Neuronal stem cell (in vitro differentiated cells): ENCODE measurements at regions not wholly inside any gene's neighbourhood (a gene's known extent, or its start where the extent isn't known, plus 50 kb on each side); places are given as distances from the start of the nearest gene placed in this dataset.
A peak's percentile ranks its signal among the peaks of the same experiment; 100 is the strongest.

Experiments
- DNase-seq: peaks from one replicate; pipeline ENCODE4 v3.0.0-alpha.2; 2013; ENCODE audit warnings: low spot score
- H2AFZ ChIP-seq: one replicate; pipeline ENCODE4 v1.6.1; 2013; ENCODE audit warnings: mild to moderate bottlenecking, low read length, inconsistent platforms
- H2AK5ac ChIP-seq: 2 replicates; pipeline ENCODE4 v1.6.1; 2013; ENCODE audit warnings: low read depth, mild to moderate bottlenecking, inconsistent platforms, low read length, moderate library complexity, mixed read lengths
- H2BK120ac ChIP-seq: 2 replicates; pipeline ENCODE4 v1.6.1; 2013; ENCODE audit warnings: low read depth, mild to moderate bottlenecking, inconsistent platforms, low read length, moderate library complexity, mixed read lengths
- H2BK12ac ChIP-seq: one replicate; pipeline ENCODE4 v1.6.1; 2013; ENCODE audit warnings: low read length, inconsistent platforms
- H2BK15ac ChIP-seq: 2 replicates; pipeline ENCODE4 v1.6.1; 2013; ENCODE audit warnings: mild to moderate bottlenecking, low read length, inconsistent platforms, mixed read lengths
- H2BK5ac ChIP-seq: one replicate; pipeline ENCODE4 v1.6.1; 2013; ENCODE audit warnings: inconsistent platforms, mild to moderate bottlenecking, low read length, moderate library complexity
- H3K14ac ChIP-seq: one replicate; pipeline ENCODE4 v1.6.1; 2013; ENCODE audit warnings: low read length, inconsistent platforms
- H3K18ac ChIP-seq: 2 replicates; pipeline ENCODE4 v1.6.1; 2013; ENCODE audit warnings: low read length, inconsistent platforms
- H3K23ac ChIP-seq: 2 replicates; pipeline ENCODE4 v1.6.1; 2013; ENCODE audit warnings: low read depth, mild to moderate bottlenecking, mixed read lengths, low read length, inconsistent platforms; ENCODE audit not compliant: poor library complexity
- H3K27ac ChIP-seq: replicated peaks from 3 replicates; pipeline ENCODE4 v1.5.1; 2013; ENCODE audit warnings: low read length, inconsistent platforms
- H3K27me3 ChIP-seq, 3 experiments: 2 replicates each; pipeline ENCODE4 v1.6.1; 2013; ENCODE audit warnings: low read length in 3 of 3, mild to moderate bottlenecking in 2 of 3, inconsistent platforms in 1 of 3, low read depth in 1 of 3, mixed read lengths in 1 of 3, moderate library complexity in 1 of 3; ENCODE audit not compliant: control insufficient read depth in 3 of 3, insufficient read depth in 3 of 3
- H3K36me3 ChIP-seq, 2 donors: replicated peaks in 1 of 2; 2 replicates each; pipeline ENCODE4 v1.6.1; 2013; ENCODE audit warnings: low read length in 2 of 2; ENCODE audit not compliant: control insufficient read depth in 2 of 2, insufficient read depth in 2 of 2
- H3K4ac ChIP-seq: 2 replicates; pipeline ENCODE4 v1.6.1; 2013; ENCODE audit warnings: inconsistent platforms, mild to moderate bottlenecking, low read length, moderate library complexity
- H3K4me1 ChIP-seq, 2 donors: 1 replicate in 1 of 2; 2 replicates in 1 of 2; pipeline ENCODE4 v1.6.1; 2013; ENCODE audit warnings: low read length in 2 of 2, low read depth in 1 of 2; ENCODE audit not compliant: control insufficient read depth in 2 of 2, insufficient read depth in 1 of 2
- H3K4me2 ChIP-seq: one replicate; pipeline ENCODE4 v1.6.1; 2013; ENCODE audit warnings: mild to moderate bottlenecking, low read length, inconsistent platforms; ENCODE audit not compliant: insufficient read depth, poor library complexity, severe bottlenecking
- H3K4me3 ChIP-seq, 2 donors: 2 replicates each; pipeline ENCODE4 v1.5.1; 2013; ENCODE audit warnings: low read length in 2 of 2, mild to moderate bottlenecking in 2 of 2, inconsistent platforms in 1 of 2, moderate library complexity in 1 of 2
- H3K79me1 ChIP-seq: one replicate; pipeline ENCODE4 v1.6.1; 2013; ENCODE audit warnings: low read depth, mild to moderate bottlenecking, inconsistent platforms, low read length, moderate library complexity
- H3K9ac ChIP-seq: one replicate; pipeline ENCODE4 v1.6.1; 2013; ENCODE audit warnings: mild to moderate bottlenecking, low read depth, low read length, inconsistent platforms; ENCODE audit not compliant: poor library complexity
- H3K9me3 ChIP-seq, 2 donors: replicated peaks in 1 of 2; 2 replicates each; pipeline versions ENCODE3 to v1.6.1; 2013; ENCODE audit warnings: low read length in 2 of 2, mild to moderate bottlenecking in 2 of 2, inconsistent platforms in 1 of 2, low read depth in 1 of 2, mixed read lengths in 1 of 2, moderate library complexity in 1 of 2; ENCODE audit not compliant: control insufficient read depth in 2 of 2, insufficient read depth in 1 of 2
- H4K8ac ChIP-seq: one replicate; pipeline ENCODE4 v1.6.1; 2013; ENCODE audit warnings: low read depth, mild to moderate bottlenecking, inconsistent platforms, low read length, moderate library complexity
- H4K91ac ChIP-seq: one replicate; pipeline ENCODE4 v1.6.1; 2013; ENCODE audit warnings: low read length, low read depth, mild to moderate bottlenecking, inconsistent platforms; ENCODE audit not compliant: poor library complexity
- WGBS, 2 donors: extraction: QIAGEN DNeasy Blood & Tissue Kit; methylation state at CpG; one replicate each; pipeline ENCODE4 v1.1.7; 2013; ENCODE audit warnings: missing lambda C conversion rate in 2 of 2, mixed read lengths in 1 of 2; ENCODE audit not compliant: insufficient read length in 2 of 2, insufficient replicate concordance in 1 of 2; ENCODE audit errors: extremely low coverage in 2 of 2; 5-methylcytosine and 5-hydroxymethylcytosine counted together

GRCh38 chr2:236973343-236973980 lies 112.2 kb upstream of the COPS8 start:
- no peak overlapping the region for H2BK15ac ChIP-seq
- H3K23ac ChIP-seq: no peak overlapping the region
- H3K9me3 ChIP-seq: peaks cover 0 to 11% of the 10 kb centered on the region in 2 donors
- no peak overlapping the region for H2BK12ac ChIP-seq
- no peak overlapping the region for H4K8ac ChIP-seq
- H3K4me2 ChIP-seq: no peak overlapping the region
- no peak for DNase-seq
- H3K27ac ChIP-seq: no peak overlapping the region
- no peak overlapping the region for H3K4ac ChIP-seq
- H3K36me3 ChIP-seq: no peaks in the 10 kb centered on the region
- no peak overlapping the region for H4K91ac ChIP-seq
- WGBS, 2 donors: no CpG with 5 or more reads among the region's 7 CpGs
- no peak overlapping the region for H3K14ac ChIP-seq
- H2AK5ac ChIP-seq: no peak overlapping the region
- H3K4me3 ChIP-seq: no peak overlapping the region
- no peak overlapping the region for H2BK120ac ChIP-seq
- no peak overlapping the region for H3K9ac ChIP-seq
- no peaks in the 10 kb centered on the region for H3K27me3 ChIP-seq
- H2AFZ ChIP-seq: peak overlapping the region; percentile 39
- H3K18ac ChIP-seq: no peak overlapping the region
- H3K4me1 ChIP-seq: peaks cover 16 to 33% of the 10 kb centered on the region in 2 donors
- H3K79me1 ChIP-seq: no peaks in the 10 kb centered on the region
- H2BK5ac ChIP-seq: no peak overlapping the region

- Histone ChIP-seq H3K4me2 (no peak overlapping the region), H2AK5ac (no peak overlapping the region), H3K36me3 (no peaks in the 10 kb centered on the region), H4K8ac (no peak overlapping the region), H3K27me3 (no peaks in the 10 kb centered on the region), H2BK12ac (no peak overlapping the region), H3K9ac (no peak overlapping the region), H3K4me1 (peaks cover 15 to 33% of the 10 kb centered on the region in 2 donors), H3K23ac (no peak overlapping the region), H2BK5ac (no peak overlapping the region), H2BK120ac (no peak overlapping the region), H3K4me3 (no peak overlapping the region), H3K9me3 (peaks cover 0 to 11% of the 10 kb centered on the region in 2 donors), H3K14ac (no peak overlapping the region), H3K27ac (no peak overlapping the region), H3K18ac (no peak overlapping the region), H3K4ac (no peak overlapping the region), H4K91ac (no peak overlapping the region), H2BK15ac (no peak overlapping the region), H2AFZ (no peak overlapping the region), H3K79me1 (no peaks in the 10 kb centered on the region)
- DNase-seq: no peak
These were observed 111.5 kb upstream of the COPS8 start for GRCh38 chr2:236974148-236974547.

- Histone ChIP-seq H2BK120ac (no peak overlapping the region), H3K27ac (no peak overlapping the region), H3K36me3 (no peaks in the 10 kb centered on the region), H3K4me3 (no peak overlapping the region), H4K8ac (no peak overlapping the region), H3K4me2 (no peak overlapping the region), H3K4ac (no peak overlapping the region), H3K79me1 (no peaks in the 10 kb centered on the region), H2AFZ (no peak overlapping the region), H3K18ac (no peak overlapping the region), H3K23ac (no peak overlapping the region), H2BK5ac (no peak overlapping the region), H3K9ac (no peak overlapping the region), H3K4me1 (peaks cover 14 to 33% of the 10 kb centered on the region in 2 donors), H2BK12ac (no peak overlapping the region), H3K14ac (no peak overlapping the region), H3K27me3 (no peaks in the 10 kb centered on the region), H2AK5ac (no peak overlapping the region), H4K91ac (no peak overlapping the region), H3K9me3 (peaks cover 0 to 11% of the 10 kb centered on the region in 2 donors), H2BK15ac (no peak overlapping the region)
- DNase-seq: no peak
- WGBS, 2 donors: no CpG with 5 or more reads among the region's 8 CpGs
These were observed 110.9 kb upstream of the COPS8 start for GRCh38 chr2:236974752-236975151.

GRCh38 chr2:236975766-236976165 lies 109.9 kb upstream of the COPS8 start:
- Histone ChIP-seq H3K4me1 (peaks cover 14 to 33% of the 10 kb centered on the region in 2 donors), H3K4me3 (no peak overlapping the region), H3K9me3 (peaks cover 0 to 11% of the 10 kb centered on the region in 2 donors), H3K18ac (no peak overlapping the region), H3K27me3 (no peaks in the 10 kb centered on the region), H3K27ac (no peak overlapping the region), H3K36me3 (no peaks in the 10 kb centered on the region), H4K8ac (no peak overlapping the region), H2AFZ (no peak overlapping the region), H3K9ac (no peak overlapping the region), H3K14ac (no peak overlapping the region), H3K4ac (no peak overlapping the region), H2AK5ac (no peak overlapping the region), H2BK120ac (no peak overlapping the region), H3K79me1 (no peaks in the 10 kb centered on the region), H2BK15ac (no peak overlapping the region), H3K4me2 (no peak overlapping the region), H2BK12ac (no peak overlapping the region), H2BK5ac (no peak overlapping the region), H3K23ac (no peak overlapping the region), H4K91ac (no peak overlapping the region)
- WGBS, 2 donors: no CpG with 5 or more reads among the region's 5 CpGs
- DNase-seq: no peak
